GM03348 (cell line): ENCODE measurements at regions not wholly inside any gene's neighbourhood (a gene's known extent, or its start where the extent isn't known, plus 50 kb on each side); places are given as distances from the start of the nearest gene placed in this dataset.
"Not testable (repeated sequence)": the region's sequence is repeated elsewhere in the genome, so short reads cannot be mapped to it uniquely, and the experiment has no call there.

Source experiments
- DNase-seq: peaks from one replicate; pipeline ENCODE4 v3.0.0; 2012; ENCODE audit warnings: low spot score

DNA sequence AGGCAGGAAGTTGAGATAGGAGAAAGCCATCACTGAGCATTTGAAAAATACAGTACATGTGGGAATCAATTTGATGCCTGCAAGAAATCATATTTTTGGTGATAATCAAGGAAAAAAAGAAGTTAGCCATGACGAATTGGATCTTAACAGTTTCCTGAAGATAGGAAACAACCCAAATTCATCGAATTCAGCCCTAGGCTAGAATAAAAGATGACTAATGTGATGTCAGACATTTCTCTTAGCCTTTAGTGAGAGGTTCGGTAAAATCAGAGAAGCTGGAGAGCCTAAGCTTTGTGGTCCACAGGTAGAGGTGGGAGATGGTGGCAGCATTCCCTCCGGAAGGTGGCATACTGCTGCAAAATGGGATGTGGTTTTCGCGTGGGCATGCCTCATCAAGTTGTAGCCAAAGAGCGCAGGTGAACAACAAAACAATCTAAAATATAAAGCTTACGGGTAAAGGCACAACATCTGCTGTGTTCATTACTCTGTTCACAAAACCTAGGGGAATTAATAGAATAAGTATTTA is 144.1 kb upstream of the ALCAM start:
- no peak for DNase-seq

DNA sequence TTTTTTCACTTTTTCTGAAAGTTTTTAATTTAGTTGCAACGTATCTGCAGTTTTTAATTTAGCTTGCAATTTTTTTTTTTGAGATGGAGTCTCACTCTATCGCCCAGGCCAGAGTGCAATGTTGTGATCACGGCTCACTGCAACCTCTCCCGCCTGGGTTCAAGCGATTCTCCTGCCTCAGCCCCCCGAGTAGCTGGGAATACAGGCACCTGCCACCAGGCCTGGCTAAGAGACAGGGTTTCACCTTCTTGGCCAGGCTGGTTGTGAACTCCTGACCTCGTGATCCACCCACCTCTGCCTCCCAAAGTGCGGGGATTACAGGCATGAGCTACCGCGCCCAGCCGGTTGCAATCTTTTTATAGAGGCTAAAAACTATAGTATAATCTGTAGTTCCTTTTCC is 142.9 kb upstream of the ALCAM start:
- DNase-seq = no peak

DNA sequence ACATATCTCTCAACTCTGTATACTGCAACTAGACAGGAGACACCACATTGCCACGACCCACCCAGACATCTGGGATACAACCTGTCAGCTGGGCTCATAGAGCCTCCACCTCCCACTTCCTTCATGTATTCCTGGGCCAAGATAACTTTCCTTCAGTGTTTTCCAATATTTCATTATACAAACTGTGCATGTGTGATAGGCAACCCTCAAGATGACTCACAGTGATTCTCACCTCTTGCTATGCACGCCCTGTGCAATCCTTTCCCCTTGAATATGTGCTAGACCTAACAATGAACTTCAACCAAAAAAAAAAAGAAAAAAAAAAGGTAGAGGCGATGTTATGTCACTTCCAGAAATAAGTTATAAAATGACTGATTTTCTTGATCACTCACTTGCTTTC is 138.0 kb upstream of the ALCAM start:
- DNase-seq = no peak

DNA sequence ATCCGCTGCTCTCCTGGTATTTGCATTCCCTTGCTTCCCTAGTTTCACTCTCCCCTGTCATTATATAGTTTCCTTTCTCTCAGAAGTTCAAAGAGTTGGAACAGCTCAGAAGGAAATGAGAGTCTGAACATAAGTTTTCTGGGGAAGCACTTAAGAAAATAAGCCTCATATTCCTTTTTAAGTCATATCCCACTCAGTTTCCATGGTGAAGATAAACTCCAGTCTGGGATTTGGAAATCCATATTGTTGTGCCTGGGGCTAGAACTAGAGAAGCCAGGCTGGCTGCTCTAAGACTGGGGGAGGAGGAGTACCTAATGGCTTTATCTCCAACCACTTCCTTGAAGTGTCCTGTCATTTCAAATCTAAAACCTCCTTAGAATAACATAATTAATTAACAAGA is 134.2 kb upstream of the ALCAM start:
- no peak for DNase-seq

DNA sequence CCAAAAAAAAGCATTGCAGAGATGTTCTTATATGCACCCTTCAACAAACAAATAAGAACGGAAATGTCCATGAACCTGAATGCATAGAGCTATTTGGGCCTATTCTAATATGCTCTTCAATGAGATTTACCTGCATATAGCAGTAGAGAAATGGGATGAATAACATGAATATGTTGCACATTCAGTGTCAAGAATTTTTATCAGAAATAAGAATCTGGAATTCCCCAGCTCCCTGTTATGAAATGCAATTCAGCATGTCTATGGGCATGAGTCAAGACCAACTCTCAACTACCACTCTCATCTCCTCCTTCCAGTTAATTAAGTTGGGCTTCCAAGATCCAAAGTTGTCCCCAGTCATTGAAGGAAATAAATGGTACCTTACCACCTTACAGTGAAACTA is 133.7 kb upstream of the ALCAM start:
- peak; percentile 4 for DNase-seq

GRCh38 chr3:105235221-105235620 is 131.5 kb upstream of the ALCAM start:
- DNase-seq = no peak

DNA sequence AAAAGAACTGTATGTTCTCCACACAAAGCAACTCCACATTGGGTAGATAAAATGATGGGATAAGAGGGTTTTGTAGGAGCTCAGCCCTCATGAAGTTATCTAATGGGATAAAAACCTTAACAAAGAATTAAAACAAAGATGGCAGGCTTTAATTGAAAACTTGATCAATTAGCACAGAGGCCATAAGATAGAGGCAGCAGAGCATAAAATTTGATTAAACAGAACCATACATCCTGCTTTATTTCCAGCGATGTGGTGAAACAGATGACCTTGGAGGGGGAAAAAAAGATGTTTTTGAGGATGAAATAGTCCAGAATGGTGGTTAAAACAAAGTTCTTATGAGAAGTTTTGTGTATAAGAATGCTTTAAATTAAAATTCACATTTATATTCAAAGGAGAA is 130.9 kb upstream of the ALCAM start:
- DNase-seq = no peak

DNA sequence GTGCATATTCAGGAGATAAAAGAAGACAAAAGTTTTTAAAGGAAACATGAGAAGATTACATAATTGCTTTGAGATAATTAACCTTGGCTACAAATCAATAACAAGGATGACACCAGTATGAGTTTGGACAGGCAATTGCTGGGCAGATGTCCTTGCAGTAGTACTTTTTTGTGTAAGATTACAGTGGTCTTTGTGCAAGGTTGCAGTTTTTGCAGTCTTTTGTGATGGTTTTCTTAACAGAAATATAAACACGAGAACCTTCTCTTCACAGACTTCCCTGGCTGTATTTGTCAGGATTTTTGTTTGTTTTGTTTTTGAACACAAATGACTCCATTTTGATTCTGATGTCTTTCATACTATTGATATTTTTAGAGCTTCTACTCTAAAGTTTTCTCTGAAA is 128.3 kb upstream of the ALCAM start:
- DNase-seq = no peak

DNA sequence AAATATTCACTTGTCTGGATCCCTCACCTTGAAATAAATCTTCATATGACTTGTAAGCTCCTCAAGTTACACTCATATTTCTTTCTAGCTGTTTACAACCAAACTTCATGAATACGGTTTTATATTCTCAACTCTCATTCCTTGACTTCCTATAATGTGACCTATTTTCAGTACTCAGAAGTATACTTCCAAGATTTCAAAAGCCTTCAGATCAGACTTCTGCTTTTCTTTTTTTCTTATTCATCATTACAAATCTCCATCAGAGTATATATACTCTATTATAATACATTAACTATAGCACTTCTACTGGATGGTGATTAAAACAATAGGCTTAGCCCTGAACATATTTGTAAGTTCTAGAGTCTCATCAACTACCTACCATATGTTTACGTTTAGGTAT is 123.6 kb upstream of the ALCAM start:
- no peak for DNase-seq

DNA sequence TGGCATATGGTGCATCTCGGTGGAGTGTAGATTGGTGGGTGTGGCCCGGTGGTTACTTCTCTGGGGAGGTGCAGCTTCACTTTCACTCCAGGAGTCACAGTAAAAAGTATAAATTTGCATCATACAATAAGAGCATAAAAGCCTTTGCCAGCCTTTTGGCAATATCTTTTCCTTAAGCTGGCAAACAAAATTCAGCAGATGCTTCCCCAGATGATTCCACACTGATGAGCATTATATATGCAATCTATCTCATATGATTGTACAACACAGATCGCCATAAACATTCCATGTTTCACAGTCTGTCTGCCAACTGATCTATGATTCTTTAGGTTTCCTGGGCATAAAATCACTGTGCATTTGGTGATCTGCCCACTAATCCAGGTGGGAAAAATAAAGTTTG is 120.2 kb upstream of the ALCAM start:
- DNase-seq = no peak

DNA sequence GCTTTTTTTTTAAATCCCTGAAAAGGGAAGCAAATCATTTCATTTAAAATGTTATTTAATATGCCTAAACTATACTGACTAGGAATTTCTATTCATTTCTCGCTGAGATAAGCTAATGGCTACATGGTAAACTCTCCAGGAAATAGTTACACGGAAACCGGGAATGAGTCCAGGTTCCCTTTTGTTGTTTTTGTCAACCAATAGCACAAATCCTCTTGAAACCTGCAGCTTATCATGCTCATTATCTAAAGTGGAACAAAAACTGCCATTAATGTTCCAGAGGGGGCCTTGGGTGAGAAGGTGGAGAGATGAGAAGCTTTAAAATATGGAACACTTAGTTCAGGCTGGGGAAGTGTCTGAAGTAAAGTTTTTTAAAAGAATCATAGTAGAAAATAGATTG is 113.5 kb upstream of the ALCAM start:
- DNase-seq = no peak

DNA sequence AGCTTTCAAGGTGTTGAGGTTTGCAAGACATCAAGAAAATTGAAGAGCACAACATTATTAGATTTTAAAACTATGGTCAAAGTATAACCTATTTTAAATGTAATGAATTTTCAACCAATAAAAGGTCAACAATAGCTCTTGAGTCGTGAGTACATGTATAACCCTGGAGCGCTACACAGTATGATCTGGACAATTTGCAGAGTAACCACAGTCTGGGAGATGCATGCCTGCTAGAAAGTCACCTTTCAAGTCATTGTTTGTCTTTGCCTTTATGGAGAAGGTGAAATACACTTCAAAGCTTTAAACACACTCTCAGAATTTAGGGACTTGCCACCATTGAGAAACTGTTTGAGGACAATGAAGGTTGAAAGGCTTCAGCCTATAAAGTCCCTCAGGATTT is 112.6 kb upstream of the ALCAM start:
- no peak for DNase-seq

DNA sequence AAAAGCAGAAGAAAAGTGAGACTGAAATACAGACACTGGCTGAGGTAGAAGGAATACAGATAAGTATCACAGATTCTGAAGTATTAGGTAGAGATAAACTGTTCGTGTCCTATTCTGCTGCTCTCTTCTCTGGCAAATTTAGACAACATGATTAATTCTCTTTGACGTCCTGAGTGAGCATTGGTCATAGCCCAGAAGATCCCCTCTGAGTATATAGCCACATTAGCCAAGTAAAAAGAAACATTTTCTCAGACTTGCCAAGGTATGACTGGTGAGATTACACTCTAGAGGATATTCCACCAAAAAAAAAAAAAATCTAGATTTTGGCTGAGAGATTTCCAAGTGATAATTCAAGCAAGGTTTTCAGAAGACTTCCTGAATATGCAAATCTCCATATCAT is 111.4 kb upstream of the ALCAM start:
- DNase-seq = no peak

- no peak for DNase-seq
Observed at GRCh38 chr3:105259496-105259895, 107.2 kb upstream of the ALCAM start.

GRCh38 chr3:105260385-105260784 is 106.3 kb upstream of the ALCAM start:
- DNase-seq = no peak

- DNase-seq = no peak
Observed at GRCh38 chr3:105274536-105274935, 92.2 kb upstream of the ALCAM start.

- peak; percentile 20 for DNase-seq
Observed at GRCh38 chr3:105274958-105275357, 91.8 kb upstream of the ALCAM start.

DNA sequence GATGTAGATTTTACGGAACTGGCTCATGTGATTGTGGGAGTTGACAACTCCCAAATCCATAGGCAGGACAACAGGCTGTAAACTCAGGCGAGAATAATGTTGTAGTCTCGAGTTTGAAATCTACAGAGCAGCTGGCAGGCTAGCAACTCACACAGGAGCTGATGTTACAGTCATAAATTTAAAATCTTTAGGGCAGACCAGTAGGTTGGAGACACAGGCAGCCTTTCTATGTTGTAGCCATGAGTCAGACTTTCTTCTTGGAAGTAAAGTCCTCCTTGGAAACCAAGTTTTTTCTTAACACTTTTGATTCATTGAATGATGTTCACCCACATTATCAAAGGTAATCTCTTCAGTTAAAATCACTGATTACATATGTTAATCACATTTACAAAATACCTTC is 89.1 kb upstream of the ALCAM start:
- peak; percentile 5 for DNase-seq

GRCh38 chr3:105278688-105279087 is 88.0 kb upstream of the ALCAM start:
- no peak for DNase-seq

DNA sequence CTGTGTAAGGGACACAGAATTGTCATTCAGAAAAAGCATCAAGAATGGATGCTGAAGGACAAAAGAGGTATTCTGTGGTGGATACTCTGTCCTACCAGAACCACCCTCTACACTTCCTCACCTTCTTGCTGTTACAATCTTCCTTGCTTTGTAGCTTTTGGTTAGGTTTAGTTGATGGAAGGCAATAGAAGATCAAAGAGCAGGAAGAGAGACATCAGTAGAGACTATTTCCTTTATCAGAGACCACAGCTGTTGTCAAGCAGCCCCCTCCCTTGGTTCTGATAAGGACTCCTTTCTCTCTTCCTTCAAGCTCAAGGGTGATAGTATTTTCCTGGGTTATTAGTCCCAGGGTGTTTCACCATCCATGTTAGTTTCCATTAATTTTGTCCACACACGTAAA is 84.7 kb upstream of the ALCAM start:
- no peak for DNase-seq

- DNase-seq = no peak
Observed at GRCh38 chr3:105284876-105285275, 81.8 kb upstream of the ALCAM start.

GRCh38 chr3:105285653-105286241 is 81.0 kb upstream of the ALCAM start:
- no peak for DNase-seq

DNA sequence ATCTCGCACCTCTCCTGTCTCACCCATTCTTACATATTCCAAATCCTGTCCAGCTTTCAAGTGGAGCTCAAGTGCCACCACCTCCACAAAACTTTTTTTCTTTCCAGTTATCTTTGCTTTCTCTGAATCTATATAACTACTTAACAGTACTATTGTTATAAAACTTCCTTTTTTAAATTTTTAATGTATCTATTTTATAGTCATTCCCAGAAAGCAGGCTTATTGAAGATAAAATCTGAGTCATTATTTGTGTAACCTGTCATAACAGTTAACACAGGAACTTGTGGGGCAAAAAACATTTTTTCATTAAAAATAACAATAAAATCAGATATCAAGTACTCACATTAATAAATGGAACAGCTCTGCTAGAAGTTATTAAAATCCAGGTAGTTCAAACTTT is 73.3 kb upstream of the ALCAM start:
- no peak for DNase-seq

- not testable (repeated sequence) for DNase-seq
Observed at GRCh38 chr3:105296182-105296822, 70.4 kb upstream of the ALCAM start.
